ENCODE measurements at regions not wholly inside any gene's neighbourhood (a gene's known extent, or its start where the extent isn't known, plus 50 kb on each side); places are given as distances from the start of the nearest gene placed in this dataset.
A peak's percentile ranks its signal among the peaks of the same experiment; 100 is the strongest.
"Not testable (repeated sequence)": the region's sequence is repeated elsewhere in the genome, so short reads cannot be mapped to it uniquely, and the experiment has no call there.

DNA sequence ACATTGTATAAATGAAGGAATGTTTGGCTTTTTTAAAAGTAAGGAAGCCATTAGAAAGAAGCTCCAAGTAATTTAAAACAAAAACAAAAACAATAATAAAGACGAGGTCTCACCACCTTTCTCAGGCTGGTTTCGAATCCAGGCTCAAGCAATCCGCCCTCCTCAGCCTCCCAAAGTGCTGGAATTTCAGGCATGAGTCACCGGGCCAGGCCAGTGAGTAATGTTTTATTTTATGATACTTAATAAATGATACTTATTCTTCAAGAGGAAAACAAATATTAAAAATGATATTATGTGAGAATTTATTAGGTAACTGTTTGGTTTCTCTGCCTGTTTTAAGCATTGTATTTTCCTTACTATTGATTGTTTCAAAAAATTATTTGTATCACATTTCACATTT, 201.4 kb upstream of the BRINP3 start:
- DNase-seq, result no peak

DNA sequence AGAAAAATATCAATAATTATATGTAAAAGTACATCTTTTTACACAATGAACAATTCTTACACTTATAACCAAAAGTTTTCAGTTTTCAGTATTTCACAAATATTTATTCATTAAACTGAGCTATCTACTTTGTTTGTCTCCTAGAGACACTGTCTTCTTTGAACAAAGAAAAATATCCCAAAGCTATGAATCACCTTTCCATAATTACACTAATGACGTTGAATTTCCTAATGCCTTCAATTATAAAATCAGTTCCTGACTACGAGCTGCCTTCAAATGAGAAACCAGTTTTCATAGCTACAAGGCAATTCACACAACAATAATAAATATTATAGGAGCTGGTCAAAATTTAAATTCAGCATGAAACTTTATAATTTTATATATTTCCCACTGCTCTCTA, 201.8 kb upstream of the BRINP3 start:
- peak in 1 of 3 experiments; percentile 64 for DNase-seq

DNA sequence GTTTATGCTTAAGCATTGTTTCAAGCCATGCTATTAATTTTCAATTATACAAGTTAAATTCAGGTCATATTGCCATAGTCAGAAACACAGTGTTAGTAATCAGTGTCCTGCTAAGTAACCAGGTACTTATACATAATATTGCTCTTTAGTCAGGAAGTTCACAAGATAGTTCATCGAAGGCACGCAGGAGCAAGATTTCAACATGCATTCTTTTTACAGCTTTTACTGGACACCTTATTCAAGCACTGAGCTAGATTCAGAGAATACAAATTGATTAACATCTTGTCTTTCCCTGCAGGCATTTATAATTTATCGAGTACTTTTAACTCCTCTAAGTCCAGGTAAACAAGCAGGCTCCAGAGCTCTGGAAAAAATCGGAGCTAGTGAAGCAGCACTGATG, 202.3 kb upstream of the BRINP3 start:
- DNase-seq, result peak in 2 of 3 experiments; percentile 6 to 37

DNA sequence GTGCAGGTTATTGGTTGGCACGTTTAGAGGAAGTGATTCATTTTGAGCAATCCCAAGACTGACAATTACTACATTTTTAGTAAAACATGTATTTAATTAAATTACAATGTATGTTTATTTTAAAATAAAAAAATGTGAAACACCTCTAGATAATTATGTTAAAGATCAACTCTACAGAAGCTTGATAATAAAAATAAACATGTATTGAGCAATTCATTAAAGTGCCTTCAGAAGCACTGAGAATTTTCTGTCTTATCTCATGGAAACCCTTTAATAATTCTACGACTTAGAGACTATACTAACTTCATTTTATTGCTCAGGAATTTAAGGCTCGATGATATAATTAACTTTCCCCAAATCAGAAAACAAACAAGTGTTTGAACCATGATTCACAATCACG, 208.0 kb upstream of the BRINP3 start:
- DNase-seq, result no peak

DNA sequence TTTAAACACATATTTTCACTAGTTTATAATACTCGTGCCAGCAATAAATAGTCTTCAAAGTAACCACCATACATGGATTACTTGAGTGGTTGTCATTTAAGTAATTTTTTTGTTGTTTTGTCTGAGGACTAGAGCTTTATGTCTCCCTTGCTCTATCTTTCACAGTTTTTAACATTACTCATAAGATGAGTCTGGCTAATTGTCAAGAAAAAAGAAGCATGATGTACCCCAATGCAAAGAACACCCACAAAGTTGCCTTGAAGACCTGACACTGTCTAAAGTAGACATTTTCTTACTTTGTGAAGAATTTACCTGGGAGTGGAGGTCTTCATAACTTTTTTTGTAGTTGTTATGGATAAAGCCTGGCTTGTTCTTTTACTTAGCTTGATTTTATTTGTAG, 210.4 kb upstream of the BRINP3 start:
- DNase-seq, result no peak

DNA sequence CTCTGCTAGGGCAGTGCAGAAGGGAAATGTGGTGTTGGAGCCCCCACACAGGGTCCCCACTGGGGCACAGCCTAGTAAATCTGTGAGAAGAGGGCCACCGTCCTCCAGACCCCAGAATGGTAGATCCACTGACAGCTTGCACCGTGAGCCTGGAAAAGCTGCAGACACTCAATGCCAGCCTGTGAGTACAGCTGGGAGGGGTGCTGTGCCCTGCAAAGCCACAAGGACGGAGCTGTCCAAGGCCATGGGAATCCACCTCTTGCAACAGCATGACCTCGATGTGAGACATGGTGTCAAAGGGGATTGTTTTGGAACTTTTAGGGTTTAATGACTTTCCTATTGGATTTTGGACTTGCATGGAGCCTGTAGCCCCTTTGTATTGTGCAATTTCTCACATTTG, 220.8 kb upstream of the BRINP3 start:
- DNase-seq, result not testable (repeated sequence)

DNA sequence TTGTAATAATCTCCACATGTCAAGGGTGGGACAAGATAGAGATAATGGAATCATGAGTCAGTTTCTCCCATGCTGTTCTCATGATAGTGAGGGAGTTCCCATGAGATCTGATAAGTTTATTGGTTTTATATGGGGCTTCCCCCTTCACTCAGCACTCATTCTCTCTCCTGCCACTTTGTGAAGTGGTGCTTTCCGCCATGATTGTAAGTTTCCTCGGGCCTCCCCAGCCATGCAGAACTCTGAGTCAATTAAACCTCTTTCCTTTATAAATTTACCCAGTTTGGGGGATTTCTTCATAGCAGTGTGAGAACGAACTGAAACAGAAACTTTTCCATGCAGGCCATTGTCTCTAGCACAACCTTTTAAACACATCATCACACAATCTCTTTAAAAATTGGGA, 221.5 kb upstream of the BRINP3 start:
- no peak for DNase-seq

DNA sequence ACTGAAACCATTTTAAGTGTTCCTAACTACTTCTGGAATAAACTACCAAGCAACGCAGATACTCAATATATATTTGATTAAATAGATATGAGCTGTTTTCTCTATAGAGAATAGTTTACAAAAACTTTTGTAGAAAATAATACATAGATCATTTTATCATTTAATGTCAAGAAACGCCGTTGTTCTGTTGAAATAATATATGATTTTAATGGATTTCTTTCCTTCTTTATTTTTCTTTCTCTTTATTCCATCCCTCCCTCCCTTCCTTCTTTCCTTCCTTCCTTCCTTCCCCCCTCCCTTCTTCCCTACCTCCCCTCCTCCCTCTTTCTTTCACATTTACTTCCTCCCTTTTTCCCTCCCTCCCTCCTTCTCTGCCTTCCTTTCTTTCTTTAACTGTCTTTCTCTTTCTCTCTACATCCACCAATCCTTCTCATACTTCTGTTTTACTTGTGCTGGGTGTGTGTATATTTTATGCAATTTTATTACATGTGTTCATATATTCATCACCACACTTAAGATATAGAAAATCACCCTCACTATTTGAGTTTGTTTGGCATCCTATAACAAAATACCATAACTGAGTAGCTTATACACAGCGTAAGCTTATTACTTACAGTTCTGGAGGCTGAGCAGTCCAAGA, 230.9 kb upstream of the BRINP3 start:
- DNase-seq, result no peak

DNA sequence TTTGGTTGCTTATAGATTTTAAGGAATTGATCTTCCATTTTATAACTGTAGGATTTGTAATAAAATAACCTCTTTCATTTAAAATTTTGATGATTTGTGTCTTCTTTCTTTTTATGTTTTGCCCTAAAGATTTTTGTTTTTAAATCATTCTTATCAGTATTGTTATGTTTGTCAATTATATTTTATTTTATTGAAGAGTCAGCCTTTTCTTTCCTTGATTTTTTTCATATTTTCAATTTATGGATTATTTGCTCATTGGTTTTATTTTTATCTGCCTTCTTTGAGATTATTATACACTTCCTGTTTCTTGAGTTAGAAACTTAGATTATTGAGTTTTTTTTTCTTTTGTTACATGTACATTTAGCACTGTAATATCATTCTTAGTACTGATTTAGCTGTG, 233.4 kb upstream of the BRINP3 start:
- no peak for DNase-seq

DNA sequence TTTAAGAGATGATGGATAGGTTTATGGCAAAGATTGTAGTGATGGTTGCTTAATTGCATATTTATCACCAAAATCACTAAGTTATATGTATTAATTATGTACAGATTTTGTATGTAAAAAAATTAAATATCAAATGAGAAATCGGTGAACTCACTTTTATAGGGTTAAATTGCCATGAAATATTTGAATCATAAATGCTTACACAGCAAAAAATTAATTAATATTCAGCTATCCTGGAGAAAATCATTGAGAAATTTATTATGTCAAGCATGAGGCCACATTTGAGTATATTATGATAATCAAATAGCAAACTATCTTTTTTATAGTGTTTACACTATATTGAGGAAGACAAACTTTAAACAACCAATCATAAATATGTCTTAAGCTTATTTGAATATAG, 239.4 kb upstream of the BRINP3 start:
- no peak for DNase-seq

DNA sequence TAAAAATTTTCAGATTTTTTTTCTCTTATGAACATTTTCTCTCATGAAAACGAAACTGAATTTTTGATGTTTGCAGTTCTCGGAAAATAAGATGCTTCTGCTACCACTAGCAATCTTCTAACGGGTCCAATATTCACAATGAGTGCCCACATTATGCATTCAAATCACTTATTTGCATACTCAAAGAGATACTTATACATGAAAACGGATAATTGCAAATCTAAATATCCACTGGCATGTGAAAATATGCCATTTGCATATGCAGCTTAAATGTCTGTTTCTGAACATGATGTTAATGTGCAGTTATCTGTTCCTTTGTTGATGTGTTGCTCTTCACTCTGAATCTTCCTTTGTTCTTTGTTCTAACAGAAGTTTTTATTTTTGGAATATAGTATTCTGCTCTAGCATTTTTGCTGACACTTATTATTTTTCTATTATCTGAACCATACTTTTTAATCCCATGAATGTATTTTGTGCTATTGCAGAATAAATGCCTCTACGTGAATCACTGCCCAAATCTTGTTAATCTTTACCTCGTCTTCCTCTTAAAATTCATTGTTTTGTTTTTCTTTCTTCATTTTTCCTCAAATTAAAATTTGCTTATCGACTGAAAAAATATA, 259.4 kb upstream of the BRINP3 start:
- DNase-seq, result no peak

DNA sequence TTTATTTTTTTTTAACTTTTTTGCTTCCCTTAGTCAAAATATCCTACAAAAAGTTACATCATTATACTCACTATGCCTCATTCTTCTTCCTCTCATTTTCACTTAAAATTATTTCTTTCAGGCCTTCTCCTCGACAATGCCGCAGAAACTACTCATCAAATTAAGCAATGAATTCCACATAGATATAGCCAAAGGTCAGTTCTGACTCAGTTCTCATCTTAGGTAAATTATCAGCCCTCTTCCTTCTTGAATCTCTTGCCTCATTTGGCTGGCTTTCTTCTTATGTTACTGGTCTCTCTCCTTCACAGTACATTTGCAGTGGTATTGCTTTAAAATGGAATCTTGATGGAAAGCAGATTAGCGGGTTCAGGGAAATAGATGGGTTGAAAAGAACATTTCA, 260.7 kb upstream of the BRINP3 start:
- DNase-seq, result no peak

DNA sequence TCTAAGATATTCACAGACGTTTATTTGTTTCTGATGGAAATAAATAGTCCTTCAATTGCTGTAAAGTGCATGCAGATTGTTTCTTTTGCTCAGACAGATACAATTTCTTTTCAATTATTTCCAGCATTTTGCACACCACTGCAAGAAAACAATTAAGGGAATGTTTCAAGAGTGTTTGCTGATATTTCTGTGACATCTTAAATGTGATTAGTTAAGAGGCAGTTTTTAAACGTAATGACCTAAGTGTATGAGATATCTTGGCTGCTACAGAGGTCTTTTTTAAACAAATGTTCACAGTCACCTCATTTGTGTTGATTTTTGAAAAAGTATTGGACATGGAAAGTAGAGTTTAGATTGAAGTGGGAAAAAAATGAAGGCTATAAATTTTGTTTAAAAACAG, 262.3 kb upstream of the BRINP3 start:
- DNase-seq, result peak in 1 of 3 experiments; percentile 8

DNA sequence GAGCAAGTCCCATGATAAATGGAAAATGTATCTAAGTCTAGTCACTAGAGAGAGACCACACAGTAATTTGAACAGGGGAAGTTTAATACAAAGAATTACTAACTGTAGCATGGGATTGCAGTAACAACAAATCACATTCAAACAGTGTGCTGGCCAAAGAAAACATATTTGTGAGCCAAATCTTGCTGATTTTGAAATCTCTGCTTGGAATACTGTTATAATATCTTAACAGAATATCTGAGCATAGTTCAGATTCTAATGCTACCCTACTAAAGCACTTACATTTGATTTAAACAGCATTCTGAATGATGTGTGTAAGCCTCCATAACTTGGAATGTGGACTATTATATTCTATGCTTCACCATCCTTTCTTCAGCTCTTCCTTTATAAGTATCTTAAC, 270.0 kb upstream of the BRINP3 start:
- no peak for DNase-seq

DNA sequence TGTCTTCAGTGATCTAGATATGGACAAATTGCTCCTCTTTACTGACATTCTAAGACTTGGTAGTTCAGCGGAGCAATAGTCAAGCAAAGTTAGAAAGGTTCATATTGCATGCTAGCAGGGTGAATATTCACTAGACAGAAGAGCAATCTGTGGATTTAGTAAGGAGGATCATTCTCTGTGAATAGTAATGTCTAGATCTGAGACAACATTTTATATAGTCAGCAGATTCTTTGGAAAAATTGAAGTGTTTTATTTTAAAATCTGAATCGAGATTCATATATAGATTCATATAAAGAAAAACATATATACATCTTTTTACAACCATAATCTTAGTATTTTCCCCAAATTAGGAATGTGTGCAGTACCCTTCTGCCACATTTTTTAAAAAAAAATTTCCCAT, 274.5 kb upstream of the BRINP3 start:
- no peak for DNase-seq

DNA sequence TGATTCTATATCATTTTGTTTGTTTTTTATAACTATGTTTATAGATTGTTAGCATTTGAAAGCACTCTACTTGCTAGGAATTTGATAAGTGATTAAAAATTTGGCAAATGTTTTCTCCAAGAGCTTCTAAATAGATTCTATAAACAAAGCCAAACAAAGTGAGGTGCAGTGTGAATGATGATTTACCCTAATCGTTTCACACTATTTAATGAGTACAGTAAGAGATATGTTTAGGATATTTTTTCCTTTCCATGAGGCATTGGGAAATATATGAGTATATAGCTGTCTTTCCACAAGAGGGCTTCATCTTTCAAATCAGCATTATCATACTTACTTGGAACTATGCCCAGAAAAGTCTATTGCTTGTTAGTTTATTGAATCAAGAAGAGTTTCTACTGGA, 277.0 kb upstream of the BRINP3 start:
- peak in 2 of 3 experiments; percentile 12 to 70 for DNase-seq

DNA sequence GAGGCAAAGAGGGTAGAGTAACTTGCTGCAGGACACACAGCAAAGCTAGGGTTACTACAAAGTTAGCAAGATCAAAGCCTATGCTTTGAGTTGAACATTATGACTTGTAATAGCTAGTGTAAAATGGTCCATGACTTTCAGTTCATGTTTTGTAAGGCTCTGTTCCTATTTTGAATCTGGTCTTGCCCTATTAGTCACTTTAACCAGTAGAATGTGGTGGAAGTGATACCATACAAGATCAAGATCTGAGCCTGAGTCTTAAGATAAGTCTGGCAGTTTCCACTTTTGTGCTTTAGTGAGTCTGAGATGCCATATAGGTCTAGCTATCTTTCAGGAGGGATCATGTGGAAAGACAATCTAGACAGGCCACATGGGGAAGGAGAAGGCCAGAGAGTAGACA, 282.1 kb upstream of the BRINP3 start:
- DNase-seq, result no peak

DNA sequence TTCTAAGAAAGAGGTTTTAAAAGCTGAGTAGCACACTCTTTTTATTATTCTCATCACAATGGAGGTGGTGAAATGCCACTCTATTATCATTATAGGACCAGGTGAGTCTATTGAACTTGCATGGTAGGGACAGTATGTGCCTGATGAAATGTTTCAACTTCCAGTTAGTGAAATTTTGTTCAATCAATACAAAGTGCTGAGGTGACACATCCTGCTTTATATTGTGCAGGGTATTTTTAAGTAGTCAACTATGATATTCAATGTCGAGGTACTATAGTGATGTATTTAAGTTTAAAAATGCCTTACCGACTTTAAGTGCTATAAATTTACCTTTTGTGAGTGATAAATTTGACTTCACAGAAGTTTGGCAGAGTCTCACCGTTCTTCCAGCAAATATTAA, 284.7 kb upstream of the BRINP3 start:
- DNase-seq, result no peak

DNA sequence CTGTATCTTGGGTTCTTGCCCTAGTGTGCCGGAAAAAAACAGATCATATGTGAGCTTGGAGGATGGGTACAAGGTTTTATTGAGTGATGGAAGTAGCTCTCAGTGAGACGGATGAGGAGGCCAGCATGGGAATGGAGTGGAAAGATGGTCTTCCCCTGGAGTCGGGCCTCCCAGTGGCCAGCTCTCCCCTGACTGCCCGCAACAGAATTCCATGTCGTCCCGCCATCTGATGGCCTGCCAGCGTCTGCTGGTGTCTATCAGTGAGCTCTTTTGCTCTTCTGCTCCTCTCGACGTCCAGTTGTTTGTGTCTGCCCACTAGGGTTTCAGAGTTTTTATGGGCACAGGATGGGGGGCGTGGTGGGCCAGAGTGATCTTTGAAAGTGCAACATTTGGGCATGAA, 315.2 kb upstream of the BRINP3 start:
- DNase-seq, result no peak

DNA sequence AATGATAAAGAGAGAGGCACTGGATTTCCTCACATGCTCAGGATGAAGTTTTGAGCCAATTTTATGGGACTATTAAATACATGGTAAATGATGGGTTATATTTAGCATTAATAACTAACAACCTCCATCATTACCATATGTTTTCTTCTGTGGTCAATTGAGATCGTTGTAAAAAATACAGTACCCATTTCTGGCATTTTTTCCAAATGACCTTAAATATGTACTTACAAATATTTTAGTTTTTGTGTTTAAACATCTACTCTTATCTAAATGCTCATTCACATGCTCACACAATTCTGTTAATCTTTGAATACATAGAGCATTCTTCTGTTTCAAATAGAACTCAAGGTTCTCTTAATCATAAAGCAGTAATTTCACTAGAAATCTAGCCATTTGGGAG, 330.0 kb upstream of the BRINP3 start:
- no peak for DNase-seq

DNA sequence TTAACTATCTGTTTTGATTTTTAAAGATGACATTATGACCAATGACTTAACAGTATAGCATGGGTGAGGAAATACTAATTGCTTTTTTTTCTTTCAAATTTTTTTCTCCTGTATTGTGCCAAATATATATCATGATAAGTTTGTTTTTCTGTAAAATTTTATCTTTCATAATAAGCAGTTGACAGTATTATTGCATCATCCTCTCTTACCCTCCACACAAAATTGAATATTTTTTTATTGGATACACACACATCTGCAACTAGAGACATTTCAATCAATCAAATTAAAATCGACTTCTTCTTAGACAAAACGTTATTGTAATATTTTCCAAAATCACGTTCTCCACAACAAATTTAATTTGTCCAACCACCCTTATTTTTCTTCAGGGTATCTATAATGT, 330.4 kb upstream of the BRINP3 start:
- no peak for DNase-seq

DNA sequence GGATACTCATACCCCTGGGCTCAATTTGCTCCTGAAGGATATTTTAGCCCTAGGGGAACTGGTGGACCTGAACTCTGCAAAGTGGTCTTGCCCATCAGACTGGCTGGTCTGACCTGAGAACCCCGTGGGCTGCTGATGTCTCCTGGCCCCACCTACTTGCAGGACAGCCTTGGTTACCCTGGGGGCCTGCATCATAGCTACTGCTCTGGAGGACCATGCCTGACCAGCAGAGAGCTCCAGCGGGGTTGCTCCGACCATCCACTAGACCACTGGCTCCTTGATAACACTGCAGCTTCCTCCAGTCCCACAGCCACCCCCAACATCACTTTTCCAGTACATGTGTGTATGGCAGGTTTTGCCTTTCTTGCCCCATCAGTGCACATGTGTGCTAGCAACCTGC, 331.6 kb upstream of the BRINP3 start:
- DNase-seq, result no peak

DNA sequence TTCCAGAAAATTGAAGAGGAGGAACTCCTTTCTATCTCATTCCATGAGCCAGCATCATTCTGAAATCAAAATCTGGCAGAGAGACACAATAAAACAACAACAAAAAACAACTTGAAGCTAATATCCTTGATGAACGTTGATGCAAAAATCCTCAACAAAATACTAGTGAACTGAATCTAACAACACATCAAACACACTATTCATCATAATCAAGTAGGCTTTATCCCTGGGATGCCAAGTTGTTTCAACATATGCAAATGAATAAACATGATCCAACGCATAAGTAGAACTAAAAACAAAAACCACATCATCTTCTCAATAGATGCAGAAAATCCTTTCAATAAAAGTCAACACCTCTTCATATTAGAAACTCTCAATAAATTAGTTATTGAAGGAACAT, 335.3 kb upstream of the BRINP3 start:
- DNase-seq, result no peak

DNA sequence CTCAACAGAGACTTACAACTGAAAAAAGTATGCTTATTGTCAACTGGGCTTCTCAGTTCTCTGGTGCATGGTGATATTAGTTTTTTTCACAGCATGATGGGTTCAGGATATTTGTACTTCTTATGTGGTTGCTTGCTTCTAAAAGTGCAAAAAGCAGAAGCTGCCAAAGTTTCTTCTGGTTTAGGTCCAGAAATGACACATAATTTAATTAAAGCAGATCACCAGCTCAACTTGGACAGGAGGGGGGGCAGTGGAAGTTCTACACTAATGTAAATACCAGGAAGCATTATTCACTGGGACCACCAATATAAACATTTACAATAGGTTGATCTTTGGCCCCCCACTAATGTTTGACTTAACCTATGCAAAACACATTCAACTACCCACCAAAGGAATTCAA, 354.8 kb upstream of the BRINP3 start:
- no peak for DNase-seq

DNA sequence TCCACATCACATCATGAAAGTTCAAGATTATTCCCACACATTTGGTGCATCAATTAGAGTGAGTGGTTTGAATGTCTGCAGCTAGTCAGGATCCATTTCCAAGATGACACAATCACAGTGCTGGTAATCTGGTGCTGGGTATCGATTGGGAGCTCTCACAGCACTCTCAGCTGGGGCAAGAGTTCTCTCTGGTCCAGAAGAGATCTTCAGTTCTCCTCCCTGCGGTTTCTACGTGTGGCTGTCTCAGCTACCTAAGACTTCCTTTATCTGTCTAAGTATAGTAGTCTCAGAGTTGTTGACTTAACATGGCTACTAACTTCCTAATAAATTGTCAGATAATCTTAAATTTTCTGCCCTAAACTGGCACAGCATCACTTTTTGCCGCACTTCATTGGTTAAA, 358.0 kb upstream of the BRINP3 start:
- DNase-seq, result no peak

All from NCI-H1417 (cell line).